ENCODE measurements at regions not wholly inside any gene's neighbourhood (a gene's known extent, or its start where the extent isn't known, plus 50 kb on each side); places are given as distances from the start of the nearest gene placed in this dataset.

- intact Hi-C loops (cut with micrococcal nuclease; ENCODE audit: unreplicated experiment) (no loop called here), in situ Hi-C loops (cut with MboI) (no loop called here)
- Histone ChIP-seq H3K9ac (ENCODE audit: control insufficient read depth, insufficient read depth, low read length) (no peak overlapping the region), H3K79me2 (ENCODE audit: control insufficient read depth, insufficient read depth, low read length) (no peaks in the 10 kb centered on the region), H2AFZ (ENCODE audit: control insufficient read depth, low read depth, low read length) (no peak overlapping the region), H3K4me1 (ENCODE audit: control insufficient read depth, insufficient read depth, low read length) (no peaks in the 10 kb centered on the region), H3K27me3 (replicated peaks in 1 of 2; ENCODE audit: control insufficient read depth in 2 of 2, insufficient read depth in 2 of 2, low read length in 1 of 2) (no peaks in the 10 kb centered on the region), H4K20me1 (ENCODE audit: control insufficient read depth, insufficient read depth) (no peaks in the 10 kb centered on the region), H3K9me3 (replicated peaks; ENCODE audit: control insufficient read depth, insufficient read depth, low read length) (no peaks in the 10 kb centered on the region), H3K36me3 (ENCODE audit: control insufficient read depth in 2 of 2, insufficient read depth in 2 of 2, low read length in 1 of 2) (no peaks in the 10 kb centered on the region), H3K4me3 (no peak overlapping the region), H3K4me2 (ENCODE audit: control insufficient read depth, insufficient read depth) (no peak overlapping the region), H3K27ac (ENCODE audit: control insufficient read depth, insufficient read depth) (no peak overlapping the region)
- RAD21 ChIA-PET (ENCODE audit: unreplicated experiment): no interaction called here
- 33% methylated on average over 3 of the region's 3 CpGs for WGBS (ENCODE audit: insufficient coverage, insufficient replicate concordance, low lambda C conversion rate, missing lambda C conversion rate)
- POLR2A ChIA-PET: interaction anchor here (0.6 kb wide), 1 partner anchor 1081 kb away, joined by 3 read pairs; no protein-coding TSS in a partner anchor
- BruUV-seq (replicated peaks): no TSS peak
- FAIRE-seq (no peak), DNase-seq (ENCODE audit: low read depth, low spot score) (no peak), ATAC-seq (no peak)
- SMC1A ChIA-PET (ENCODE audit: uncharacterized antibody, unreplicated experiment): no interaction called here
- CTCF ChIA-PET: interaction anchor here (0.6 to 1.5 kb wide), 3 partner anchors 20 to 117 kb away, joined by 3 to 5 read pairs (median 3); no protein-coding TSS in a partner anchor
- TF ChIP-seq ZNF384 (IDR thresholded peaks at IDR 0.05; ENCODE audit: borderline replicate concordance, low read depth, low read length) (no peak), RFX5 (IDR thresholded peaks at IDR 0.05; ENCODE audit: low read depth, low read length) (no peak), RUNX3 (IDR thresholded peaks at IDR 0.05; ENCODE audit: low read length) (no peak), FOS (IDR thresholded peaks at IDR 0.05; ENCODE audit: borderline replicate concordance, extremely low read depth, insufficient read length) (no peak), ZNF274 (IDR thresholded peaks at IDR 0.05; ENCODE audit: insufficient read depth, insufficient read length) (no peak), ESRRA (IDR thresholded peaks at IDR 0.05; ENCODE audit: low read length) (no peak), POLR2AphosphoS2 (IDR thresholded peaks at IDR 0.05; ENCODE audit: low read depth, low read length) (no peak), WRNIP1 (IDR thresholded peaks at IDR 0.05; ENCODE audit: borderline replicate concordance, low read depth, low read length) (no peak)
- TF ChIP-seq, protein P1, sequence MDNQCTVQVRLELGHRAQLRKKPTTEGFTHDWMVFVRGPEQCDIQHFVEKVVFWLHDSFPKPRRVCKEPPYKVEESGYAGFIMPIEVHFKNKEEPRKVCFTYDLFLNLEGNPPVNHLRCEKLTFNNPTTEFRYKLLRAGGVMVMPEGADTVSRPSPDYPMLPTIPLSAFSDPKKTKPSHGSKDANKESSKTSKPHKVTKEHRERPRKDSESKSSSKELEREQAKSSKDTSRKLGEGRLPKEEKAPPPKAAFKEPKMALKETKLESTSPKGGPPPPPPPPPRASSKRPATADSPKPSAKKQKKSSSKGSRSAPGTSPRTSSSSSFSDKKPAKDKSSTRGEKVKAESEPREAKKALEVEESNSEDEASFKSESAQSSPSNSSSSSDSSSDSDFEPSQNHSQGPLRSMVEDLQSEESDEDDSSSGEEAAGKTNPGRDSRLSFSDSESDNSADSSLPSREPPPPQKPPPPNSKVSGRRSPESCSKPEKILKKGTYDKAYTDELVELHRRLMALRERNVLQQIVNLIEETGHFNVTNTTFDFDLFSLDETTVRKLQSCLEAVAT (IDR thresholded peaks at IDR 0.05): no peak
- TF ChIP-seq, protein P2, sequence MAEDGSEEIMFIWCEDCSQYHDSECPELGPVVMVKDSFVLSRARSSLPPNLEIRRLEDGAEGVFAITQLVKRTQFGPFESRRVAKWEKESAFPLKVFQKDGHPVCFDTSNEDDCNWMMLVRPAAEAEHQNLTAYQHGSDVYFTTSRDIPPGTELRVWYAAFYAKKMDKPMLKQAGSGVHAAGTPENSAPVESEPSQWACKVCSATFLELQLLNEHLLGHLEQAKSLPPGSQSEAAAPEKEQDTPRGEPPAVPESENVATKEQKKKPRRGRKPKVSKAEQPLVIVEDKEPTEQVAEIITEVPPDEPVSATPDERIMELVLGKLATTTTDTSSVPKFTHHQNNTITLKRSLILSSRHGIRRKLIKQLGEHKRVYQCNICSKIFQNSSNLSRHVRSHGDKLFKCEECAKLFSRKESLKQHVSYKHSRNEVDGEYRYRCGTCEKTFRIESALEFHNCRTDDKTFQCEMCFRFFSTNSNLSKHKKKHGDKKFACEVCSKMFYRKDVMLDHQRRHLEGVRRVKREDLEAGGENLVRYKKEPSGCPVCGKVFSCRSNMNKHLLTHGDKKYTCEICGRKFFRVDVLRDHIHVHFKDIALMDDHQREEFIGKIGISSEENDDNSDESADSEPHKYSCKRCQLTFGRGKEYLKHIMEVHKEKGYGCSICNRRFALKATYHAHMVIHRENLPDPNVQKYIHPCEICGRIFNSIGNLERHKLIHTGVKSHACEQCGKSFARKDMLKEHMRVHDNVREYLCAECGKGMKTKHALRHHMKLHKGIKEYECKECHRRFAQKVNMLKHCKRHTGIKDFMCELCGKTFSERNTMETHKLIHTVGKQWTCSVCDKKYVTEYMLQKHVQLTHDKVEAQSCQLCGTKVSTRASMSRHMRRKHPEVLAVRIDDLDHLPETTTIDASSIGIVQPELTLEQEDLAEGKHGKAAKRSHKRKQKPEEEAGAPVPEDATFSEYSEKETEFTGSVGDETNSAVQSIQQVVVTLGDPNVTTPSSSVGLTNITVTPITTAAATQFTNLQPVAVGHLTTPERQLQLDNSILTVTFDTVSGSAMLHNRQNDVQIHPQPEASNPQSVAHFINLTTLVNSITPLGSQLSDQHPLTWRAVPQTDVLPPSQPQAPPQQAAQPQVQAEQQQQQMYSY (CRISPR knock-in tag; IDR thresholded peaks at IDR 0.05): no peak
- TF ChIP-seq, protein P3, sequence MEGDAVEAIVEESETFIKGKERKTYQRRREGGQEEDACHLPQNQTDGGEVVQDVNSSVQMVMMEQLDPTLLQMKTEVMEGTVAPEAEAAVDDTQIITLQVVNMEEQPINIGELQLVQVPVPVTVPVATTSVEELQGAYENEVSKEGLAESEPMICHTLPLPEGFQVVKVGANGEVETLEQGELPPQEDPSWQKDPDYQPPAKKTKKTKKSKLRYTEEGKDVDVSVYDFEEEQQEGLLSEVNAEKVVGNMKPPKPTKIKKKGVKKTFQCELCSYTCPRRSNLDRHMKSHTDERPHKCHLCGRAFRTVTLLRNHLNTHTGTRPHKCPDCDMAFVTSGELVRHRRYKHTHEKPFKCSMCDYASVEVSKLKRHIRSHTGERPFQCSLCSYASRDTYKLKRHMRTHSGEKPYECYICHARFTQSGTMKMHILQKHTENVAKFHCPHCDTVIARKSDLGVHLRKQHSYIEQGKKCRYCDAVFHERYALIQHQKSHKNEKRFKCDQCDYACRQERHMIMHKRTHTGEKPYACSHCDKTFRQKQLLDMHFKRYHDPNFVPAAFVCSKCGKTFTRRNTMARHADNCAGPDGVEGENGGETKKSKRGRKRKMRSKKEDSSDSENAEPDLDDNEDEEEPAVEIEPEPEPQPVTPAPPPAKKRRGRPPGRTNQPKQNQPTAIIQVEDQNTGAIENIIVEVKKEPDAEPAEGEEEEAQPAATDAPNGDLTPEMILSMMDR (IDR thresholded peaks at IDR 0.05 in 2 of 3, conservative IDR thresholded peaks at IDR 0.05 in 1 of 3; ENCODE audit: control insufficient read depth in 2 of 3, extremely low read depth in 1 of 3, insufficient read depth in 1 of 3, low read depth in 3 of 3, low read length in 3 of 3): no peak
- TF ChIP-seq, protein P4, sequence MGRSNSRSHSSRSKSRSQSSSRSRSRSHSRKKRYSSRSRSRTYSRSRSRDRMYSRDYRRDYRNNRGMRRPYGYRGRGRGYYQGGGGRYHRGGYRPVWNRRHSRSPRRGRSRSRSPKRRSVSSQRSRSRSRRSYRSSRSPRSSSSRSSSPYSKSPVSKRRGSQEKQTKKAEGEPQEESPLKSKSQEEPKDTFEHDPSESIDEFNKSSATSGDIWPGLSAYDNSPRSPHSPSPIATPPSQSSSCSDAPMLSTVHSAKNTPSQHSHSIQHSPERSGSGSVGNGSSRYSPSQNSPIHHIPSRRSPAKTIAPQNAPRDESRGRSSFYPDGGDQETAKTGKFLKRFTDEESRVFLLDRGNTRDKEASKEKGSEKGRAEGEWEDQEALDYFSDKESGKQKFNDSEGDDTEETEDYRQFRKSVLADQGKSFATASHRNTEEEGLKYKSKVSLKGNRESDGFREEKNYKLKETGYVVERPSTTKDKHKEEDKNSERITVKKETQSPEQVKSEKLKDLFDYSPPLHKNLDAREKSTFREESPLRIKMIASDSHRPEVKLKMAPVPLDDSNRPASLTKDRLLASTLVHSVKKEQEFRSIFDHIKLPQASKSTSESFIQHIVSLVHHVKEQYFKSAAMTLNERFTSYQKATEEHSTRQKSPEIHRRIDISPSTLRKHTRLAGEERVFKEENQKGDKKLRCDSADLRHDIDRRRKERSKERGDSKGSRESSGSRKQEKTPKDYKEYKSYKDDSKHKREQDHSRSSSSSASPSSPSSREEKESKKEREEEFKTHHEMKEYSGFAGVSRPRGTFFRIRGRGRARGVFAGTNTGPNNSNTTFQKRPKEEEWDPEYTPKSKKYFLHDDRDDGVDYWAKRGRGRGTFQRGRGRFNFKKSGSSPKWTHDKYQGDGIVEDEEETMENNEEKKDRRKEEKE (IDR thresholded peaks at IDR 0.05): no peak
These were observed 330.3 kb downstream of the TNS1 start for GRCh38 chr2:217672472-217672871.

Measured in GM12878 (cell line).